ENCODE measurements at regions not wholly inside any gene's neighbourhood (a gene's known extent, or its start where the extent isn't known, plus 50 kb on each side); places are given as distances from the start of the nearest gene placed in this dataset.

GRCh38 chr6:167501831-167502385, 177.0 kb downstream of the TTLL2 start (continued):
- TF ChIP-seq ZBTB43 (CRISPR knock-in tag; conservative IDR thresholded peaks at IDR 0.05): no peak
- no peak for TF ChIP-seq REL (CRISPR knock-in tag; conservative IDR thresholded peaks at IDR 0.05)
- no peak for TF ChIP-seq SP140L (CRISPR knock-in tag; IDR thresholded peaks at IDR 0.05; ENCODE audit: borderline replicate concordance)
- TF ChIP-seq LRRFIP1 (CRISPR knock-in tag; conservative IDR thresholded peaks at IDR 0.05): no peak
- TF ChIP-seq ZNF75D (CRISPR knock-in tag; IDR thresholded peaks at IDR 0.05; ENCODE audit: borderline replicate concordance): no peak
- no peak for TF ChIP-seq ZC3H4 (CRISPR knock-in tag; IDR thresholded peaks at IDR 0.05; ENCODE audit: borderline replicate concordance)
- TF ChIP-seq ZNF558 (CRISPR knock-in tag; IDR thresholded peaks at IDR 0.05; ENCODE audit: borderline replicate concordance): no peak
- TF ChIP-seq MED8 (CRISPR knock-in tag; IDR thresholded peaks at IDR 0.05; ENCODE audit: insufficient replicate concordance): no peak
- no peak for TF ChIP-seq ZC3H13 (CRISPR knock-in tag; IDR thresholded peaks at IDR 0.05)
- no peak for TF ChIP-seq E2F5 (CRISPR knock-in tag; conservative IDR thresholded peaks at IDR 0.05)
- no peak for TF ChIP-seq HOXA7 (CRISPR knock-in tag; IDR thresholded peaks at IDR 0.05)
- peak; percentile 31; the same call in 1 of the 2 replicates for TF ChIP-seq CBX5 (CRISPR knock-in tag; IDR thresholded peaks at IDR 0.05; ENCODE audit: borderline replicate concordance)
- TF ChIP-seq TBL1XR1 (IDR thresholded peaks at IDR 0.05; ENCODE audit: borderline replicate concordance, low read length, partially characterized antibody): peak; percentile 28
- no peak for TF ChIP-seq HMGXB3 (CRISPR knock-in tag; IDR thresholded peaks at IDR 0.05; ENCODE audit: borderline replicate concordance)
- no peak for TF ChIP-seq ZNF615 (CRISPR knock-in tag; IDR thresholded peaks at IDR 0.05; ENCODE audit: borderline replicate concordance)
- TF ChIP-seq HMG20B (CRISPR knock-in tag; conservative IDR thresholded peaks at IDR 0.05): no peak
- no peak for TF ChIP-seq BRD4 (CRISPR knock-in tag; IDR thresholded peaks at IDR 0.05)
- no peak for TF ChIP-seq NFIC (IDR thresholded peaks at IDR 0.05; ENCODE audit: low read length)
- no peak for TF ChIP-seq ZNF703 (CRISPR knock-in tag; IDR thresholded peaks at IDR 0.05; ENCODE audit: borderline replicate concordance)
